RPMI8226 (cell line): ENCODE measurements at regions not wholly inside any gene's neighbourhood (a gene's known extent, or its start where the extent isn't known, plus 50 kb on each side); places are given as distances from the start of the nearest gene placed in this dataset.
"Not testable (repeated sequence)": the region's sequence is repeated elsewhere in the genome, so short reads cannot be mapped to it uniquely, and the experiment has no call there.

Source experiments
- DNase-seq: peaks from one replicate; pipeline ENCODE4 v3.0.0-alpha.2; 2015

GRCh38 chr2:87439617-87440204 lies 308.2 kb upstream of the PLGLB2 start:
- DNase-seq = not testable (repeated sequence)

- DNase-seq = not testable (repeated sequence)
Observed at GRCh38 chr2:87440650-87441049, 307.2 kb upstream of the PLGLB2 start.

DNA sequence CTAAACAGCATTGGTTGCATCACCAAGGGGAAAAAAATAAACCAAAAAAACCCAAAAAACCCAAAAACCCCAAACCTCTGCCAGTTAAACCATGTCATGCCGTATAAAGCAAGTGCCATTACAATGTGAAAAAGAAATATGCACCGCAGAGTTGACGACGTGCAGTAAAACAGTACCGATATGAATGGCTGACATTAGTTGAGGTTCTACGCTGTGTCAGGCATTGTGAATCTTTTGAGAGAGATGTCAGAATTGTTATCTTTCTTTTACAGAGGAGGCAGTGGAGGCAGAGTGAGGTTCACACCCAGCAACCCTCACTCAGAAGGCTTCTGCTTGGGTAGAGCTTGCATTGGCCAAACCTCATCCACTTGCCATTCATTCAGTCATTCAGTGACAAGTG lies 306.5 kb upstream of the PLGLB2 start:
- not testable (repeated sequence) for DNase-seq

DNA sequence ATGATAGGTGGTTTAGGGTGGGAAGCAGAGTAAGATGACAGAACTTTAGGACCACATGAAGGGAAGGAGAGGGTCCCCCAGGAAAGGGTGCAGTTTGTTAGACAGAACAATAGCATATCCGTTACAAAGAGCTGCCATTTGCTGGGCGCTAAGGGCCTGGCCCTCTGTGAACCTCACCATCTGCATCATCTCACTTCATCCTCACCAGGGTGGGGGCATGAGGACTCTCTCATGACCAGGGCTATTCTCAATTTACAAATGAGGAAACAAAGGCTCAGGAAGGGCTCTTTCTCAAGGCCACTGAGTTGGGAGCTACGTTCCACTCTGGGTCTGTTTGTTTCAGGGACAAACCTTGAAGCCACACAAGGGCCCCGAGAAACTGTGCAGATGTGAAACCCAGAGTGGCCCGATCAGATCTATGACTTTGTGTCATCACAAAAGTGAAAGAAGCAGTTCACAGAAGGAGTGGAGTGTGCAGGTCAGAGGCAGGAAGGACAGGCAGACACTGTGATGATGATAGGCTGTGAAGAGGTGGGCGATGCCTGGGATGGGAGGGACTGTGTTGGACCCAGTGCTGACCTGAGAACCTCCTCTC lies 304.8 kb upstream of the PLGLB2 start:
- not testable (repeated sequence) for DNase-seq

- not testable (repeated sequence) for DNase-seq
Observed at GRCh38 chr2:87444951-87445350, 302.9 kb upstream of the PLGLB2 start.

DNA sequence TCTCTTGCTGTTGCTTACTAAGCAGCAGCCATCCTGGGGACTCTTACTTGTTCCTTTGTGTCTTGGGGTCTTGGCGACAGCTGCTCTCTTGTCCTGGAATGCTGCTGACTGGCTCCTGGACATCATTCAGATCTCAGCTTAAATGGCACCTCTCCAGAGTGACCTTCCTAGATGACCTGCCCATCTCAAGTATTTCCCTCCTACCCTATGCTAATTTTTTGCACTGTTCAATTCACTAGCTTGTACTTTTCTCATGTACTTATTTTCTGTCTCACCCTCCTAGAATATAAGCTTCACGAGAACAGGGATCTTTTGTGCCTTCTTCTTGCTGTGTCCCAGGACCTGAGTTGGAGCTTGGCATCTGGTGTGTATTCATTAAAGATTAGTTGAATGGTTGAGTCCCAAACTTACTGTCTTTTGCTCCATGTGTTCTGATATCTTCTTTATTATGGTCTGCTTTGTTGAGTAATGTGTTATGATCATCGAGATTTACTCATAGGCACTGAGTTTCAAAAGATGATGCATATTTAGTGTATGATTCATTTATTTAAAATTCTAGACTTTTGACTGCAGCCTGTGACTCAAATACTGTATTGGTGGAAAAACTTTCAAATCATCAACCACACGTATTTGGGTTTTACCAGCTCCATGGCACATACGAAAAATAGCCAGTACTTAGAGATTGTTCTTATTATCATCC lies 302.1 kb upstream of the PLGLB2 start:
- DNase-seq = not testable (repeated sequence)

DNA sequence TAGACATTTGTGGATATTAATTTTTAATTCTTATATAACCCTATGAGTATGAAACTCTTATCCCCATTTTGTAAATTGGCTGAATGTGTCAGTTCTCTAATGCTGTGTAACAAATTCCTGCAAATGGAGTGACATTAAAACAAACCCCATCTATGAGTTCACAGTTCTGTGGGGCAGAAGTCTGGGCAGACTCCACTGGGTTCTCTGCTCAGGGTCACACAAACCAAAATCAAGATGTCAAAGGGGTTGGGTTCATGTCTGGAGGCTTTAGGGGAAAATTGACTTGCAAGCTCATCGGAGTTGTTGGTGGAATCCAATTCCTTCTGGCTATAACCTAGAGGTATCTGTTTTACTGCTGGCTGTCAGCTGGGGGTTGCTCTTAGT lies 301.6 kb upstream of the PLGLB2 start:
- DNase-seq = not testable (repeated sequence)

DNA sequence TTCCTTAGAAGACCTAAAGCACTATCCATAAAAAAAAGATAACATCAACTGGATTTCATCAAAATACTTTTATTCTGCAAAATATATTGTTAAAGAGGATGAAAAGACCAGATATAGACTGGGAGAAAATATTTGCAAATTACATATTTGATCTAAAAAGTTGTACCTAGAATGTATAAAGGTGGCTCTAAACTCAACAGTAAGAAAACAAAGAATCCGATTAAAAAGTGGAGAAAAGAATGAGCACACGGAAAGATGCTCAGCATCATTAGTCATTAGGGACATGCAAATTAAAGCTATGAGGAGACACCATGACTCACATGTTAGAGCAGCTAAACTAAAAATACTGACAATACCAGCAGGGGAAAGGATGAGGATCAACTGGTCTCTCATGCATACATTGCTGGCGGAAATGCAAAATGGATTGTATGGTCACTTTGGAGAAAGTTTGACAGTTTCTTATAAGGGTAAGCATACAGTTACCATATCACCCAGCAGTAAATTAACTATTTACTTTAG lies 298.4 kb upstream of the PLGLB2 start:
- not testable (repeated sequence) for DNase-seq

DNA sequence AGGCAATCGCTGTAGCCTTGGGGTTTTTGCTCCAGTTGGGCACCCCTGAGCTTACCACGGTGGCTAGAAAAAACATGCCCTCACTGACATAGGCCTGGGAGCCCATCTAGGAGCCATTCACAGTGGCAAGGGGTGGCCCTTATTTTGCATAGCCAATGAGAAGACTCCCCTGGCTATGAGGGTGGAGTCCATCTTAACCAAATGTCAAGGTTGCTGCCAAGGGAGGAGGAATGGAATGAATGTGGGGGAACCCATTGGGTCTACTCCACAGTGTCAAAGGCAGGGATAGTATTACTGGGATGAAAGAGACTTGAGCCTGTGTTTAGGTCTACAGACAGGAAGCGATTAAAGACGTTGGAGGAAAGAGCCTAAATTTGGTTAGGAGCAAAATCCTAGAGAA lies 295.7 kb upstream of the PLGLB2 start:
- DNase-seq = not testable (repeated sequence)

DNA sequence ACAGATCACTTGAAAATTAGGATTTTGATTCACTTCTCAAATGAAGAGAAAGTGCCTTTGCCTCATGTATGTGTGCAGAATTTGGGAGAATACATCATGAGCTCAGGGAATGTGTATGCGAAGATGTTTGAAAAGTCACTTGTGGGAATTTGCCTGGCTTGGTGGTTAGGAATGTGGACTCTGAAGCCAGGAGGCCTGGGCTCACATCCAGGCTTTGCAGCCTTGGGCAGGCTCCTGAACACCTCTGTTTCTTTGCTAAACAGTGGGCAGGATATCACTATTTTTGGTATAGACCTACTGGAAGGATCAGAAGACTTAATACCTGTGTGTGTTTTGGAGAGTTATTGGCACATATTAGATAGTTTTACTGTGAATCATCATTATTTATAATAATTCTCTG lies 295.0 kb upstream of the PLGLB2 start:
- not testable (repeated sequence) for DNase-seq

DNA sequence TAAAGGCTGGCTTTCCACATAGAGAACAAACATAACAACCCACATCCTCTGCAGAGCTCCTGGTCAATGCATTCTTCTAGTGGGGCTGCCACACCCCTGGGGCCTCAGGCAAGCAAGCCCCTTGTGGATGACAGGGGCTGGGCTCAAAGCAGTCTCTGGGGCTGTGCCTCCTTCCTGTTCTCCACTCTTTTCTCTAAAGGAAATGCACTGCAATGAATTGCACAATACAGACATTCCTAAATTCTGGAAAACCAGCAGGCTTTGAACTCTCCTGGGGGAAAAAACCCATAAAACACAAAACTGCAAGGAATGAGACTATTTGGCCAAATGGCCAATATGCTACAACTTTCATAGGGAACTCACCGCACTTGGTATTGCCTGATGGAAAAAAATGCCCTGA lies 293.9 kb upstream of the PLGLB2 start:
- not testable (repeated sequence) for DNase-seq

GRCh38 chr2:87454421-87454820 lies 293.5 kb upstream of the PLGLB2 start:
- not testable (repeated sequence) for DNase-seq

GRCh38 chr2:87455209-87455853 lies 292.6 kb upstream of the PLGLB2 start:
- DNase-seq = not testable (repeated sequence)

DNA sequence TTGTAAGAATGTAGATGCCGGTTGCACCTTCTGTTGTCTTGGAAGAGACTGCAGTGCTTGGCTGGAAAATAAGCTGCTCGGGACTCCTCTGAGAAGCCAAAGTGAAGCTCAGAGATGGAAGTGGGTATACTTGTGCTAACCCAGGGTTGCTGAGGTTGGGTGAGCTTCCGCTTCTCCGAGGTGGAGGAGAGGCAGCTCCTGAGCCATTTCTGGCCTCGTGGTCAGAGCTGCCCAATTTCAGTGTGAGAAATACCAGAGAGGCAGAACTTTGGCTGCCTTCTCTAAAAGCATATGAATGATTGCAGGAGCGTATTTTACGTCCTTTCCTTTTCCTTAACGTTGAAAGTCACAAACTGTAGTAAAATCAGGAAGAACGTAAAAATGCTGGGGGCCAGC lies 292.0 kb upstream of the PLGLB2 start:
- not testable (repeated sequence) for DNase-seq

DNA sequence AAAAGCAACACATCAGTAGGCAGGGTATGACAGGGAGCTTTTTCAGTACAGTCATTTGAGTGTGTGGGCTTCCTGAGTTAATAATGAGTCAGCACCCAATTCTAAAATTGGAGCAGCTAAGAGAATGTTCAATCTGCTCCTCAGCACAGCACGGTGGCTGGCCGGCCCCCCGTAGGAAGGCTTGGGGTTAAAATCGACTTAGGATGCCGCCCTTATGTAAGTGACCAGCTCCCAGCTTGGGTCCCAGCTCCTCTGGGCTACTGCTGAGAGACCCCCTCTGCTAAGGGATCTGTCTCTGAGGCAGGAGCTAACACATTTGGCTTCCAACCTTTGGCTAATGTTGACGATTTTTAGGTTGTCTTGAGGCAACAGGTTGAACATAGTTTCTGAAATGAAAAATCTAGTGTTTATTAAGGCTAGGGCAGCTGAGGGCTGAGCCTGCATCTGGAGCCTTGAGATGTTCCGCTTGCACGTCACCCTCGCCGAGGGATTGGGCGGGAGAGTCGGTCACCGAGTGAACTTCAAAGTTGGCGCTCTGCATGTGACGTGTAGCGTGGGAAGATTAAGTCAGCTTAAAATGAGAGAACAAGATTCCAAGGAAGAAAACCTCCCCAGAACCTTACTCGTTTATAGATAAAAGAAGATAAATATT lies 291.3 kb upstream of the PLGLB2 start:
- DNase-seq = peak; percentile 18

DNA sequence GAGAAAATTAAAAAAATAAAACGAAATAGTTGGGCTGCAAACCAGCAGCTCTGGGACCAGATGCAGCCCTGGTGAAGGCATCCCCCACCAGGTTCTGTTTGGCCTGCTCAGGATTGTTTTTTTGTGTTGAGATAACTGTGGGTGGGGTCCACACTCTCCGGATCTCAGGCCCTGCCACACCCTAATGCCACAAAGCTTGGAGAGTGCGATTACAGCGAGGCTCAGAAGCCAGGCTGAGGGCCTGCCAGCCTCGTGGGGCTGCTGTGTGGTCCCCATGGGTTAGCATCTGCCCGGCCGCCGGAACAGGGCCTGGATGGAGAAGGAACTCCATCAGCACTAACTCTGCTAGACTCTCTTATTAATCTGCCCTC lies 290.8 kb upstream of the PLGLB2 start:
- not testable (repeated sequence) for DNase-seq

DNA sequence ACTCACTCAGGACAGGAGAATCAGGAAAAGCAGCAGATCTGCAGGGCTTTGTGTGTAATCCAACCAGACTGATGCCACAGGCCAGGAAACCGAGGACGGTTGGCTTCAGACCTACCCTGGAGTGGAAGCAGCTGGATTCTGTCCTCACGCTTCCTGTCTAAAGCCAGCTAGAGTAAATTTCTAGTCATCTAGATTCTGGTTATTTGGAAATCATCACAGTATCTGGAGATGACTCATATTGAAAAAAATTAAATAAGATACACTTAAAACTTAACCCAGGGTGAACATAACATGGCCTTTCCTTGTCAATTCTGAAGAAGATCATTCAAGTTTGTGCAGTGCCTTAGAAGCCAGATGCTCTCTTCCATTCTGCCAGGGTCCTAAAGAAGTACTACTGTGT lies 288.9 kb upstream of the PLGLB2 start:
- not testable (repeated sequence) for DNase-seq

DNA sequence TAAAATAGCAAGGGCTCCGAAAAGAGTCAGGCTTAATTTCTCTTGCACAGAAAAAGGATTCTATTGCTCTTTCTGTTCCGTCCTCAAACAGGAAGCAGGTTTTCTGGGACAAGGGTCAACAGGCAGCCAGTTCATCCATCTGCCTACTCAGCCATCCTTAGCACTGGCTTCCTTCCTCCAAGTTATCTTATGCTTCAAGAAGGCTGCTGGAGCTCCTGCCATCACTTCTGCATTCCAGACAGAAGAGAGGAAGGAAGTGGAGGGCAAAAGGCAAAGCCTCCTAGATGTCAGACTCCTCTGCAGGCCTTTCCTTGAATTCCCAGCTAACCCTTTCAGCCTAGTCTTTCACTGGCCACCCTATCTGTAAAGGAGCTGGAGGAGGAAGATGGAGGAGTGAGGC lies 287.8 kb upstream of the PLGLB2 start:
- DNase-seq = not testable (repeated sequence)

GRCh38 chr2:87460662-87461061 lies 287.2 kb upstream of the PLGLB2 start:
- DNase-seq = not testable (repeated sequence)

DNA sequence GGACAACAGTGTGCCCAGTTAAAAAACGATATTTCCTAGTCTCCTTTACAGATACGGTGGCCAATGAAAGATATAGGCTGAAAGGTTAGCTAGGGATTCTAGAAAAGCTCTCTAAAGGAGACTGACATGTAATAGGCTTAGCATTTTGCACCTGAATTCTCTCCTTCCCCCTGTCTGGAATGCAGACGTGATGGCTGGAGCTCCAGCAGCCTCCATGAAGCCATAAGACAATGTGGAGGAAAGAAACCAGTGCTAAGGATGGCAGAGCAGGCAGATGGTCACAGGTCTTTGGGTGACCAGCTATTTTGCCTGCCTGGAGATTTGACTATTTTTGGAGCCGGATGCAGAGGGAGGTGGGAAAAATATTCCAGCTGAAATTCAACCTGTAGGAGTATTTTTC lies 286.2 kb upstream of the PLGLB2 start:
- not testable (repeated sequence) for DNase-seq

DNA sequence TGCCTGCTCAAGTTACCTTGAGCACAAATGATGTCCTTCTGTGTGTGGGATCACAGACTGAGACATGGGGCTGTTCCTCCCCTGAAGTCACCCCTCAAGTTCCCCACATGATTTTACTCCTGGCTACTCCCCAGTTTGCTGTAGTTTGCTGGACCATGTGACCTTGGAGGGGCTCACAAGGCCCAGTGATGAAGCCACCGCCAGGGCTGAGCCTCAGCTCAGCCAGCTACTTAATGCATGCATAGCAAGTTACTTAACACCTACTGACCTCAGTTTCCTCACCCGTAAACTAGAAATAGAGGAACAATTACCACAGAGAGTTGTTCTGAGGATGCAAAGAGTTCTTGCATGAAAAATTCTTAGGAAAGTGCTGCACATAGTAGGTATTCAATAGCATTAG lies 283.7 kb upstream of the PLGLB2 start:
- DNase-seq = not testable (repeated sequence)

DNA sequence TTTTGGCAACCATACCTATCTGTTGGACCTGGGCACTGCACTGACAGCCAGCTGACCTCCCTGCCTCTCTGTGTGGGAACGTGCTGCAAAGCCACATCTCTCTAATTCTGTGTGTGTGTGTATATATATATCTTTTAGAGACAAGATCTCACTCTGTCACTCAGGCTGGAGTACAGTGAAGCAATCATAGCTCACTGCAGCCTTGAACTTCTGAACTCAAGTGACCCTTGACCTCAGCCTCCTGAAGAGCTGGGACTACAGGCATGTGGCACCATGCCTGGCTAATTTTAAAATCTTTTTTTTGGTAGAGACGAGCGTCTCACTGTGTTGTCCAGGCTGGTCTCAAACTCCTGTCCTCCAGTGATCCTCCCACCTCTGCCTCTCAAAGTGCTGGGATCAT lies 282.2 kb upstream of the PLGLB2 start:
- not testable (repeated sequence) for DNase-seq

DNA sequence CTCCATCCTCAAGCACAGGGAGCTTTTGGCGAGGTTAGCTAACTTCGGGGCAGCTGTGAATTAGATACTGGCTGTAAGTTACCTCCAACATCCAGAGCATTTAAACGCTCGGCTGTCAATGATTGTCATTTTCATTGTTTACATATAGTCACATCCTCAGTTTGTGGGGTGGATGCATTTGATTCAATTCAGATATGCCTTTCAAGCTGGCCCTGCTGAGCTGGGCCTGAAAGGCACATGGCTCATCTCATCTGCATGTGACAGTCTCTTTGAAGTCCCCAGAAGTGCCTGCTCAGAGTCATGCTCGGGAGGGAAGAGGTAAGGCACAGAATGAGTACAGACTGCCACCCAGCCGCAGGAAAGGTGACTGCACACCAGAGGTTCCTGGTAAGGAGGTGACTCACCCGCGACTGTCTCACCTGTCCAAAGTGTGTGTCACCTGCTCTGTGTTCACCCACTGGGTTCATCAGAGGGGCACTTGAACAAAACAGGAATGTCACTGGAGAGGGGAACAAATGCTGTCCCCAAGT lies 281.2 kb upstream of the PLGLB2 start:
- peak; percentile 43 for DNase-seq
